ENCODE measurements at regions not wholly inside any gene's neighbourhood (a gene's known extent, or its start where the extent isn't known, plus 50 kb on each side); places are given as distances from the start of the nearest gene placed in this dataset.

GRCh38 chr6:44535967-44536366 is 148.5 kb downstream of the CDC5L start:
- H3K9me3 Mint-ChIP-seq: no peaks in the 10 kb centered on the region
- H3K27ac Mint-ChIP-seq (ENCODE audit: low read depth): no peak overlapping the region
- no peak overlapping the region for H3K4me3 Mint-ChIP-seq
- ATAC-seq (replicated peaks; ENCODE audit: extremely low read depth, poor library complexity, severe bottlenecking): no peak
- H3K4me1 Mint-ChIP-seq: no peaks in the 10 kb centered on the region
- DNase-seq (ENCODE audit: low spot score in 2 of 2): no peak
- H3K36me3 Mint-ChIP-seq (ENCODE audit: insufficient read depth): no peaks in the 10 kb centered on the region
- H3K27me3 Mint-ChIP-seq: no peaks in the 10 kb centered on the region

GRCh38 chr6:44537306-44538049 is 150.0 kb downstream of the CDC5L start:
- H3K27me3 Mint-ChIP-seq: peaks cover 6% of the 10 kb centered on the region
- no peaks in the 10 kb centered on the region for H3K4me1 Mint-ChIP-seq
- DNase-seq (ENCODE audit: low spot score in 2 of 2): no peak
- H3K4me3 Mint-ChIP-seq: no peak overlapping the region
- no peak for ATAC-seq (replicated peaks; ENCODE audit: extremely low read depth, poor library complexity, severe bottlenecking)
- no peaks in the 10 kb centered on the region for H3K9me3 Mint-ChIP-seq
- H3K27ac Mint-ChIP-seq (ENCODE audit: low read depth): no peak overlapping the region
- H3K36me3 Mint-ChIP-seq (ENCODE audit: insufficient read depth): no peaks in the 10 kb centered on the region

GRCh38 chr6:44538131-44538806 is 150.8 kb downstream of the CDC5L start:
- Mint-ChIP-seq H3K9me3 (no peaks in the 10 kb centered on the region), H3K36me3 (ENCODE audit: insufficient read depth) (no peaks in the 10 kb centered on the region), H3K4me3 (no peak overlapping the region), H3K4me1 (no peaks in the 10 kb centered on the region), H3K27me3 (peaks cover 14% of the 10 kb centered on the region), H3K27ac (ENCODE audit: low read depth) (no peak overlapping the region)
- no peak for ATAC-seq (replicated peaks; ENCODE audit: extremely low read depth, poor library complexity, severe bottlenecking)
- DNase-seq (ENCODE audit: low spot score in 2 of 2): no peak

- DNase-seq (ENCODE audit: low spot score in 2 of 2) (no peak), ATAC-seq (replicated peaks; ENCODE audit: extremely low read depth, poor library complexity, severe bottlenecking) (no peak)
- H3K4me3 Mint-ChIP-seq: no peak overlapping the region
- H3K4me1 Mint-ChIP-seq: no peaks in the 10 kb centered on the region
- no peaks in the 10 kb centered on the region for H3K9me3 Mint-ChIP-seq
- no peak overlapping the region for H3K27ac Mint-ChIP-seq (ENCODE audit: low read depth)
- H3K36me3 Mint-ChIP-seq (ENCODE audit: insufficient read depth): no peaks in the 10 kb centered on the region
- H3K27me3 Mint-ChIP-seq: peaks cover 14% of the 10 kb centered on the region
Measured at GRCh38 chr6:44538807-44539201, 151.3 kb downstream of the CDC5L start.

- no peaks in the 10 kb centered on the region for H3K36me3 Mint-ChIP-seq (ENCODE audit: insufficient read depth)
- ATAC-seq (replicated peaks; ENCODE audit: extremely low read depth, poor library complexity, severe bottlenecking) (no peak), DNase-seq (ENCODE audit: low spot score in 2 of 2) (no peak)
- H3K9me3 Mint-ChIP-seq: no peaks in the 10 kb centered on the region
- no peak overlapping the region for H3K4me3 Mint-ChIP-seq
- H3K4me1 Mint-ChIP-seq: no peaks in the 10 kb centered on the region
- H3K27me3 Mint-ChIP-seq: peaks cover 21% of the 10 kb centered on the region
- H3K27ac Mint-ChIP-seq (ENCODE audit: low read depth): no peak overlapping the region
Measured at GRCh38 chr6:44539701-44540355, 152.3 kb downstream of the CDC5L start.

GRCh38 chr6:44540881-44541280 is 153.4 kb downstream of the CDC5L start:
- Mint-ChIP-seq H3K4me1 (no peaks in the 10 kb centered on the region), H3K9me3 (no peaks in the 10 kb centered on the region), H3K4me3 (no peak overlapping the region), H3K36me3 (ENCODE audit: insufficient read depth) (no peaks in the 10 kb centered on the region), H3K27me3 (peaks cover 23% of the 10 kb centered on the region), H3K27ac (ENCODE audit: low read depth) (no peak overlapping the region)
- no peak for DNase-seq (ENCODE audit: low spot score in 2 of 2)
- ATAC-seq (replicated peaks; ENCODE audit: extremely low read depth, poor library complexity, severe bottlenecking): no peak

GRCh38 chr6:44542401-44543116 is 155.1 kb downstream of the CDC5L start:
- ATAC-seq (replicated peaks; ENCODE audit: extremely low read depth, poor library complexity, severe bottlenecking) (no peak), DNase-seq (ENCODE audit: low spot score in 2 of 2) (no peak)
- Mint-ChIP-seq H3K27ac (ENCODE audit: low read depth) (no peak overlapping the region), H3K36me3 (ENCODE audit: insufficient read depth) (no peaks in the 10 kb centered on the region), H3K27me3 (peaks cover 23% of the 10 kb centered on the region), H3K4me3 (no peak overlapping the region), H3K9me3 (no peaks in the 10 kb centered on the region), H3K4me1 (no peaks in the 10 kb centered on the region)

GRCh38 chr6:44543664-44544063 is 156.2 kb downstream of the CDC5L start:
- H3K27me3 Mint-ChIP-seq: peaks cover 23% of the 10 kb centered on the region
- no peak overlapping the region for H3K27ac Mint-ChIP-seq (ENCODE audit: low read depth)
- H3K4me1 Mint-ChIP-seq: no peaks in the 10 kb centered on the region

GRCh38 chr6:44545224-44545623 is 157.7 kb downstream of the CDC5L start:
- Mint-ChIP-seq H3K4me3 (no peak overlapping the region), H3K36me3 (ENCODE audit: insufficient read depth) (no peaks in the 10 kb centered on the region), H3K27ac (ENCODE audit: low read depth) (no peak overlapping the region), H3K9me3 (no peaks in the 10 kb centered on the region), H3K27me3 (peaks cover 26% of the 10 kb centered on the region), H3K4me1 (no peaks in the 10 kb centered on the region)
- DNase-seq (ENCODE audit: low spot score in 2 of 2): no peak
- no peak for ATAC-seq (replicated peaks; ENCODE audit: extremely low read depth, poor library complexity, severe bottlenecking)

More at GRCh38 chr6:44543664-44544063, 156.2 kb downstream of the CDC5L start:
- DNase-seq (ENCODE audit: low spot score in 2 of 2) (no peak), ATAC-seq (replicated peaks; ENCODE audit: extremely low read depth, poor library complexity, severe bottlenecking) (no peak)
- no peaks in the 10 kb centered on the region for H3K9me3 Mint-ChIP-seq
- no peaks in the 10 kb centered on the region for H3K36me3 Mint-ChIP-seq (ENCODE audit: insufficient read depth)
- no peak overlapping the region for H3K4me3 Mint-ChIP-seq

GRCh38 chr6:44548319-44548718 is 160.8 kb downstream of the CDC5L start:
- no peaks in the 10 kb centered on the region for H3K36me3 Mint-ChIP-seq (ENCODE audit: insufficient read depth)
- H3K4me3 Mint-ChIP-seq: no peak overlapping the region
- peaks cover 37% of the 10 kb centered on the region for H3K27me3 Mint-ChIP-seq
- H3K27ac Mint-ChIP-seq (ENCODE audit: low read depth): no peak overlapping the region
- DNase-seq (ENCODE audit: low spot score in 2 of 2) (no peak), ATAC-seq (replicated peaks; ENCODE audit: extremely low read depth, poor library complexity, severe bottlenecking) (no peak)
- no peaks in the 10 kb centered on the region for H3K4me1 Mint-ChIP-seq
- no peaks in the 10 kb centered on the region for H3K9me3 Mint-ChIP-seq

- Mint-ChIP-seq H3K27me3 (peaks cover 35% of the 10 kb centered on the region), H3K36me3 (ENCODE audit: insufficient read depth) (no peaks in the 10 kb centered on the region), H3K9me3 (no peaks in the 10 kb centered on the region), H3K4me1 (no peaks in the 10 kb centered on the region), H3K27ac (ENCODE audit: low read depth) (no peak overlapping the region), H3K4me3 (no peak overlapping the region)
- ATAC-seq (replicated peaks; ENCODE audit: extremely low read depth, poor library complexity, severe bottlenecking) (no peak), DNase-seq (ENCODE audit: low spot score in 2 of 2) (no peak)
Measured at GRCh38 chr6:44549516-44549915, 162.0 kb downstream of the CDC5L start.

GRCh38 chr6:44554194-44554593 is 166.7 kb downstream of the CDC5L start:
- no peaks in the 10 kb centered on the region for H3K9me3 Mint-ChIP-seq
- no peak overlapping the region for H3K4me3 Mint-ChIP-seq
- H3K36me3 Mint-ChIP-seq (ENCODE audit: insufficient read depth): no peaks in the 10 kb centered on the region
- DNase-seq (ENCODE audit: low spot score in 2 of 2) (no peak), ATAC-seq (replicated peaks; ENCODE audit: extremely low read depth, poor library complexity, severe bottlenecking) (no peak)
- H3K27ac Mint-ChIP-seq (ENCODE audit: low read depth): no peak overlapping the region
- peaks cover 67% of the 10 kb centered on the region for H3K27me3 Mint-ChIP-seq
- no peaks in the 10 kb centered on the region for H3K4me1 Mint-ChIP-seq
